Bronchial epithelial cell (primary cell): ENCODE measurements at regions not wholly inside any gene's neighbourhood (a gene's known extent, or its start where the extent isn't known, plus 50 kb on each side); places are given as distances from the start of the nearest gene placed in this dataset.

Experiments used
- DNase-seq: peaks from one replicate; pipeline ENCODE4 v3.0.0-alpha.2; 2010; ENCODE audit warnings: low read depth
- FAIRE-seq: peaks from 2 replicates; lab custom pipeline; 2011; peaks lifted over from hg19 to GRCh38; lab: Jason Lieb, UNC
- H3K27me3 ChIP-seq: 2 replicates; pipeline ENCODE4 v1.5.1; 2011; ENCODE audit warnings: low read length; ENCODE audit not compliant: control insufficient read depth, insufficient read depth
- H3K36me3 ChIP-seq: 2 replicates; pipeline ENCODE4 v1.5.1; 2011; ENCODE audit warnings: low read length; ENCODE audit not compliant: control insufficient read depth, insufficient read depth
- H3K4me3 ChIP-seq: 2 replicates; pipeline ENCODE4 v1.5.1; 2011; ENCODE audit warnings: mild to moderate bottlenecking, low read depth, low read length, control low read depth
- TF ChIP-seq, protein P1 (sequence below): IDR thresholded peaks from 2 replicates; pipeline ENCODE4 v1.5.1; 2011; ENCODE audit warnings: mild to moderate bottlenecking, moderate library complexity, low read length, control low read depth, inconsistent platforms; ENCODE audit not compliant: insufficient read depth, severe bottlenecking

GRCh38 chr2:48254839-48255238 is 59.6 kb upstream of the FOXN2 start:
- FAIRE-seq (no peak), DNase-seq (no peak)
- no peak overlapping the region for H3K4me3 ChIP-seq
- TF ChIP-seq, protein P1, sequence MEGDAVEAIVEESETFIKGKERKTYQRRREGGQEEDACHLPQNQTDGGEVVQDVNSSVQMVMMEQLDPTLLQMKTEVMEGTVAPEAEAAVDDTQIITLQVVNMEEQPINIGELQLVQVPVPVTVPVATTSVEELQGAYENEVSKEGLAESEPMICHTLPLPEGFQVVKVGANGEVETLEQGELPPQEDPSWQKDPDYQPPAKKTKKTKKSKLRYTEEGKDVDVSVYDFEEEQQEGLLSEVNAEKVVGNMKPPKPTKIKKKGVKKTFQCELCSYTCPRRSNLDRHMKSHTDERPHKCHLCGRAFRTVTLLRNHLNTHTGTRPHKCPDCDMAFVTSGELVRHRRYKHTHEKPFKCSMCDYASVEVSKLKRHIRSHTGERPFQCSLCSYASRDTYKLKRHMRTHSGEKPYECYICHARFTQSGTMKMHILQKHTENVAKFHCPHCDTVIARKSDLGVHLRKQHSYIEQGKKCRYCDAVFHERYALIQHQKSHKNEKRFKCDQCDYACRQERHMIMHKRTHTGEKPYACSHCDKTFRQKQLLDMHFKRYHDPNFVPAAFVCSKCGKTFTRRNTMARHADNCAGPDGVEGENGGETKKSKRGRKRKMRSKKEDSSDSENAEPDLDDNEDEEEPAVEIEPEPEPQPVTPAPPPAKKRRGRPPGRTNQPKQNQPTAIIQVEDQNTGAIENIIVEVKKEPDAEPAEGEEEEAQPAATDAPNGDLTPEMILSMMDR, result no peak
- H3K27me3 ChIP-seq, result no peaks in the 10 kb centered on the region
- H3K36me3 ChIP-seq, result no peaks in the 10 kb centered on the region

GRCh38 chr2:48257456-48257855 is 57.0 kb upstream of the FOXN2 start:
- TF ChIP-seq, protein P1, result no peak
- DNase-seq, result no peak
- no peaks in the 10 kb centered on the region for H3K27me3 ChIP-seq
- no peak for FAIRE-seq
- H3K4me3 ChIP-seq, result no peak overlapping the region
- no peaks in the 10 kb centered on the region for H3K36me3 ChIP-seq

DNA sequence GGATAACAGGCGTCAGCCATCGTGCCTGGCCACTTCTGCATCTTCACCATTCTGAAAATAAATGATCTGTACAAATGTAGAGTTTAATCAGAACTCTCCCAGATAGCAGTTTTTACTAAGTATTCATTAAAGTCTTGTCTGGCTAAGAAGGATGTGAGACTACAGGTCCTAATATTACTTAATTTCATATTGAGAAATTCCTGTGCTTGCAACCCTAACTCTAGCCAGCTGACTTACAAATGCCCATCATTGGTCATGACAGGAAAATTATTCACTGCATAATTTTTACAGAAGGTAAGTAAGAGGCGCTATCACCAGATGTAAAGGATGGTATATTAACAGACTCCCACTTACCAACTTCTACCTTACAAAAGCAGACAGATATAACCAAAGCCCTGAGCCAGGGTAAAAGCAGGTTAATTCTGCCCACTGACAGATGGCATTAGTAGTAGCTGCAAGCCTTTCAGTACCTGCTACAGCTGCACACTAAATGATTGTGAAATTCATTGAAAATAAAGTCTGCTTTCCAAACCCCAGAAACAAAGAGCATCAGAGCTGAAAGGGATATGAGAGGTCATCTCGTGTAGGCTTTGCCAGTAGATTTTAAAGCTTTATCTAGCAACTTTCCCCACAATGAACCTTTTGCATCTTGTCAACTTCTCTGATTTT is 55.9 kb upstream of the FOXN2 start:
- TF ChIP-seq, protein P1, result no peak
- Histone ChIP-seq H3K36me3 (no peaks in the 10 kb centered on the region), H3K27me3 (no peaks in the 10 kb centered on the region), H3K4me3 (no peak overlapping the region)
- DNase-seq (no peak), FAIRE-seq (no peak)

DNA sequence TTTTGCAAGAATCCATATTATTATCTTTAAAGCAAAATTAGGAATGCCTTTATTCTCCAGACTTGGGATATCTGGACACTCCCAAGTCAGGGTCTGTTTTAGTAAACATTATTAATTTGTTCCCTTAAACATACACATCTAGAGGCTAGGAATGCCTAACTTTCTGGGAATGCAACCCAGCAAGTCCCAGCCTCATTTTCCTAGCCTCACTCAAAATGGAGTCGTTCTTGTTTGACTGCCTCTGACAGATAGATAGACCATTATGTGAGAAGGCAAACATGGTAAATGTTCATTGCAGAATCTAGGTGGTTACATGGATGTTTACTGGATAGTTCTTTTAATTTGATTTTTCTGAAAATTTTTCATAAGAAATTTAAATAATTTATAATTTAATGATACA is 54.7 kb upstream of the FOXN2 start:
- Histone ChIP-seq H3K27me3 (no peaks in the 10 kb centered on the region), H3K36me3 (no peaks in the 10 kb centered on the region), H3K4me3 (no peak overlapping the region)
- DNase-seq (no peak), FAIRE-seq (no peak)
- TF ChIP-seq, protein P1, result no peak

DNA sequence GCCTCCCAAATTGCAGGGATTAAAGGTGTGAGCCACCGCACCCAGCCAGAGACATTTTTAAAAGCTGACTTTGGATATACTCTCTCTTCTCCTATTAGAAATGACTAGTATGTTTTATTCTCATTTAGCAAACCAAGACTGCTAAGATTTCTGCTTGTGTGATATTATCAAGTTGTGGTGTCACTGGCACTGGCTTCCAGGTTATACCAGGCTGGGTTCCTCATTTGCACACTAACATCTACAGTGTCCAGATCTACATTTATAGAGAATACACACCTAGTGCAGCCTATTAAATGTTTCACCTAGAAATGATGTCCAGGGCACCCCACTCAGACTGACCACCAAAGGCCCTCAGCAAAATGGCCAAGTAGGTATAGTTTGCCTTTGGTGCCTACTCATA is 49.9 kb upstream of the FOXN2 start:
- Histone ChIP-seq H3K4me3 (no peak overlapping the region), H3K36me3 (no peaks in the 10 kb centered on the region), H3K27me3 (no peaks in the 10 kb centered on the region)
- DNase-seq (no peak), FAIRE-seq (no peak)
- TF ChIP-seq, protein P1, result no peak
